ENCODE measurements at regions not wholly inside any gene's neighbourhood (a gene's known extent, or its start where the extent isn't known, plus 50 kb on each side); places are given as distances from the start of the nearest gene placed in this dataset.

DNA sequence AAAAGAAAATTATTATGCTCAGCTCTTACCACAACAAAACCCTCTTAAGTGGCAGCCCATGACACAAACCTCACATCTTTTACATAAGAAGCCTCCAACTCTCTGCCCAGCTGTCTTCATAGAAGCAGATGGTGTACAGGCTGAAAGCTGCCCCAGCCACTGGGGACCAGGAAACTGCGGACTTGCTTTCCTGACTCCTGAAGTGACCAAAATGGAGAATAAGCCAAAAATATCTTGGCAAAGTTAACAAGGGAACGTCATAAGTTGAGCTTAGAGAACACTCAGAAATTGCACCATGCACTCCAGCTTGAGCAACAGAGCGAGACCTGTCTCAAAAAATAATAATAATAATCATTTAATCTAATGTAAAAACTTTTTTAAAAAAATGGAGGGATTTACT lies 160.3 kb upstream of the CDYL start:
- no peak for DNase-seq (ENCODE audit: low read depth)

DNA sequence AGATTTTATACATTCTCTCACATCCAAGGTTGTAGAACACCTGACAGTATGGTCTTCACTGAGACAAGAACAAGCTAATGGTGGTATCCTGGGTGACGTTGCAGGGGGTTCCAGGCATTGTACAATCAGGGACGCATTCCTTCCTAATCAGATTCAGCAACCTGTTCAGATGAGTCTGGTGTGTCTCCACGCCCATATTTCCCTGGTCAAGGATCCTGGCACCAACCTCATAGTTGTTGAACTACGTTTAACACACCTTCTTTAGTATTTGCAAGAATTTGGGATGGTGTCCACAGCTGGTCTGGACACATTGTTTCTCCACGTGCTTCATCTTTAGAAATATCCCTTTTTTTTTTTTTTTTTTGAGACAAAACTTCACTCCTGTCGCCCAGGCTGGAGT lies 161.0 kb upstream of the CDYL start:
- DNase-seq (ENCODE audit: low read depth) = no peak

DNA sequence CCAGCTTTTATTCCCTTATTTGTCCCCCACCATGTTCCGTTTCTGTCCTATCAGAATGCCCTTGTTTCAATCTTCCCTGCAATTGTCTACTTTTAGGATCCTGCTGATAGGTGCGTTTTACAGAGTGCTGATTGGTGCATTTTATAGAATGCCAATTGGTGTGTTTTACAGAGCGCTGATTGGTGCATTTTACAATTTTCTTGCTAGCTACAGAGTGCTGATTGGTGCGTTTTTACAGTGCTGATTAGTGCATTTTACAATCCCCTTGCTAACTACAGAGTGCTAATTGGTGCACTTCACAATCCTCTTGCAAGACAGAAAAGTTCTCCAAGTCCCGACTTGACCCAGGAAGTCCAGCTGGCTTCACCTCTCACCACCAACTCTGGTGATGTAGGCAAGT lies 161.6 kb upstream of the CDYL start:
- DNase-seq (ENCODE audit: low read depth) = no peak

DNA sequence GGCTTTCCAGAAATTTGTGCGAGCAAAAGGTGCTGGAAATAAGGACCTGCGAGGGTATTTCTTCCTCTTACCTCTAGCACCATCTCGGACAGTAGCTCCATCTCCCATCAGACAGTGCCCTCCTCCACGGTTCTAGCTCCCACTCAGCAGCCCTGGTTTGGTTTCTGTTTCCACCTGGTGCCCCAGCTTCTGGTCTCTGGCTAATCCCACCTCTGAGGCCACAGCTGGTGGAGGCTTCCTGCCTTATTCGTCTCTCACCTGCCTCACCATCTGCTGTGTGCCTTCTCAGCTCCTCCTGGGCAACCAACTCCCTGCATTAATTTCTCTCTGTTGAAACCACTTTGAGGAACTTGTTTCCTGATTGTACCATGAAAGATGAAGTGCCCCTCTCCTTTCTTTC lies 162.4 kb upstream of the CDYL start:
- no peak for DNase-seq (ENCODE audit: low read depth)

DNA sequence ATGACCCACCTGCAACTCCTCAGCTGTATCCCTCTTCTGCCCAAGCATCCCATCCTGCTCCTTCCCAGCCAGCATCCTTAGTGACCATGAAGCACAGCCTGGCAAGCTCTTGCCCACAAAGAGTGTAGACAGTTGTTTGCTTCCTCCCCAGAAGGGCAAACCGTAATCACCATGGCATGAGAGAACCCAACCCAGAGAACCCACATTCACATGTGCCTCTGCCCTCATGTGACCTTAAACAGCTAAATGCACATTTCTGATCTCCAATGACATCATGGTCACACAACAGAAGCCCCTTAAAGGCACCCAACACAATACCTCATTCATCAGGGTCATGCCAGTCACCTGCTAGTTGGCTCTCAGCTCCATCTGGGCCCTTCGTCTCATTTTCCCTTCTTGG lies 162.8 kb upstream of the CDYL start:
- no peak for DNase-seq (ENCODE audit: low read depth)

DNA sequence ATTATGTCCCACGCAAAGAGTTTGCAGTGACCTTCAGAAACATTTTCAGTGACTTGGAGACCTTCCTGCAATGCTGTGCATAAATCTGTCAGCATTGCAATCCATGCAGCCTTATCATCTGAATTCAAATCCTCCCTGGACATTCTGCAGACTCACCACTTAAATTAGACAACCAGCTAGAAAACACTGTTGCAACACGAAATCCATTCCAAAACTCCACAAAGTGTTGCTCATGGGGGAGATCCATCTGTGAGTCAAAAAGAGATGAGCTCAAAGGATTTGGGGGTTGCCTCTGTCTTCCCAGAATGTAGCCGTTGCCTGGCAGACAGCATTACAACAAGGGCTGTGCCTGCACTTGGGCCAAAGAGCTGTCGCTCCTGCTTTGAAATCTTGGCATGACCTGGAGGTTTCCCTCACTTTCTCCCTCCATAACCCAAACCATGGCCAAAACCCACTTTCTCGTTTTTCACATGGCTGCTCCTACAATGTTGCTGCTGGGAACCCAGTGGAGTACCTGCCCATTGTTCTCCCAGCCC lies 163.5 kb upstream of the CDYL start:
- DNase-seq (ENCODE audit: low read depth) = no peak

DNA sequence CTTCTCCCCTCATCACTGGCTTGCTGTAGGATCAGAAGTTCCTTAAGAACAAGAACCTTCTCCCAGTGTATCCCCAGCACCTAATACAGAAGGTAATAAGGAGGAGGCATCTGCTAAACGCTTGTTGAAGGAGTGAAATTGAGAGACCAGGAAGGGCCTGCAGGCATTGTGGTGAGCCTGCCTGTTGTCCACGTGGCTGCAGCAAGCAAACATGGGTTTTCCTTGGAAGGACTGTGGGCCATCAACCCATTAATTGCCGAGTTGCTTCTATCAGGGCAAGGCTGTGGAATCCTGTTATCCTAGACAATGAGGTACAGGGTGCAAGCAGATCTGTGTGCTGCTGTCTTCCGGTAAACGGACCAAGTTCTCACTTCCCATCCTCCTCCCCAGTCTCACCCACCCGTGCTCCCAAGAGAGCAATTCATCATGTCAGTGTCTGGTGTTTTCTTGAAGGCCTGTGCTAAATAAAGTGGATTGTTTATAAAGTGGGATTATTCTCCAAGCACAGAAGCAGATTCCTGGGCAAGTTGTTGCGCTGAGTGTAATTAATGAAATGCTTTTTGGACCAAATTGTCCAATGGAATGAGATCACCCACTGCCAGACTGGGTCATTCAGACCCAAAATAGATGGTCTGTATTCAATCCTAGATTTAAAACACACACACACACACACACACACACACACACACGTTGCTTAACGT lies 164.6 kb upstream of the CDYL start:
- no peak for DNase-seq (ENCODE audit: low read depth)

DNA sequence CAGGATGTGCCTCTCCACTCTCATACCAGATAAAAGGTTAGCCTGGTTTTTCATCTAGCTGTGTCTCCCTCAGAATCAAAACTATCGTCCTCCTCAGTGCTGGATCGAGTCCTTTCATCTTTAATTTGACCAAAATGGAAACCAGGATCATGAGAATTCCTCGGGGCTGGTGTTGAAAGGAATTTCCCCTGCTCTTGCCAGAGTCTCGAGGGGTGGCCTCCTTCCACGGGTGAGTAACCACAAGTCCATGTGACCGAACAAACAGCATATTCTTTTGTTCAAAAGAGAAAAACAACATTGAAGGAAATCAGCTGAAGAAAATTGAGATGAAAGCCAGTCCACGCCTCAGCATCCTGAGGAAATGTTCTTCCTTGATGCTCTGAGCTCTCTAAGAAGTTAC lies 165.9 kb upstream of the CDYL start:
- DNase-seq (ENCODE audit: low read depth) = no peak

DNA sequence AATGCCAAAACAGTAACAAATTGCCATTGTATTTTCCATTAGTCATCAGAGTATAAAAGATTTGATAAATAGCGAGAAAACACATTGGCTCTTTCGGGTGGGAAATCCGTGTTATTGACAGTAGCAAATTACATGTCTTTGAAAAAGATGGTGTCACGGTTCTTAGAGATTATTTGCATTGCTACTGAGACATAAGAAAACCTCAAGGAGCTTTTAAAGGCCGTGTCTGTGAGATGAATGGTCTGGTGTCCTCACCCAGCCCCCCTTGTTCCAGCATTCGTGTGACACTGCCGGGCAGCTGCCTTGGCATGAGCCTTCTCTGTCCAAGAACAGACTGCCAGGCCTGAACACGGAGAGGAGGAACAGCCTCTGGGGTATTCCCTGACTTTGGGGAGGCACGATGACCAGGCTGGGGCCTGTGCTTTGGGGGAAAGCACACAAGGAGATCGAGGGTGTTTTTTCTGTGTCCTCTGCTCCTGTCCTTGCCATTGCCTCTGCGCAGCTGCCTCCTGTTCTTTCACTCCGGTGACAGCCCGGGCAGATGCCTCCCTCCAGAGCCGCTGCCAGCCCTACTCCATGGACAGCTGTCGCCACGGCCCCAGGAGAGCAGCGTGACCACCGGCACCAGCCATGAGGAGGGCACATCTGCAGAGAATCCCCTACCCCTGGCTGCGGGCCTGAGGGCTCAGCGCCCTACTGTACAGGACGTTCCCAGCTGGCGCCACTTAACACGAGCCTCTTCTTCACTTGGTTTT lies 167.7 kb upstream of the CDYL start:
- no peak for DNase-seq (ENCODE audit: low read depth)

DNA sequence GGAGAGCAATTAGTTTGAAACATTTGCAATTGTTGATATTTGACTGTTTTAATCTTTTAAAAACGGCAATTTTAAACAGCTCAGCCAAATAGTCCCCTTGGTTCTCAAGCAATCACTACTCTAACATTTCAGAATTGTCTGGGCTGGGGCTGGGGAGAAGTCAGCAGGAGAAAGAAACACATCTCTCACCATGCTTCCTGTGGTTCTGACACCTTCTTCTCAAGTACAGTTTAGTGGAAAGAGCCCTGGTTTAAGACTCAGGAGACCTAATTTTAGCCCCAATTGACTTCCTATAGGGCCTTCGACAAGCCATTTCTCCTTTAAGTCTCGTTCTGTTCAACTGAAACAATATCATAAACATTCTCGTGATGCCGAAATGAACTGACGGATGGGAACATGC lies 168.4 kb upstream of the CDYL start:
- DNase-seq (ENCODE audit: low read depth) = no peak

DNA sequence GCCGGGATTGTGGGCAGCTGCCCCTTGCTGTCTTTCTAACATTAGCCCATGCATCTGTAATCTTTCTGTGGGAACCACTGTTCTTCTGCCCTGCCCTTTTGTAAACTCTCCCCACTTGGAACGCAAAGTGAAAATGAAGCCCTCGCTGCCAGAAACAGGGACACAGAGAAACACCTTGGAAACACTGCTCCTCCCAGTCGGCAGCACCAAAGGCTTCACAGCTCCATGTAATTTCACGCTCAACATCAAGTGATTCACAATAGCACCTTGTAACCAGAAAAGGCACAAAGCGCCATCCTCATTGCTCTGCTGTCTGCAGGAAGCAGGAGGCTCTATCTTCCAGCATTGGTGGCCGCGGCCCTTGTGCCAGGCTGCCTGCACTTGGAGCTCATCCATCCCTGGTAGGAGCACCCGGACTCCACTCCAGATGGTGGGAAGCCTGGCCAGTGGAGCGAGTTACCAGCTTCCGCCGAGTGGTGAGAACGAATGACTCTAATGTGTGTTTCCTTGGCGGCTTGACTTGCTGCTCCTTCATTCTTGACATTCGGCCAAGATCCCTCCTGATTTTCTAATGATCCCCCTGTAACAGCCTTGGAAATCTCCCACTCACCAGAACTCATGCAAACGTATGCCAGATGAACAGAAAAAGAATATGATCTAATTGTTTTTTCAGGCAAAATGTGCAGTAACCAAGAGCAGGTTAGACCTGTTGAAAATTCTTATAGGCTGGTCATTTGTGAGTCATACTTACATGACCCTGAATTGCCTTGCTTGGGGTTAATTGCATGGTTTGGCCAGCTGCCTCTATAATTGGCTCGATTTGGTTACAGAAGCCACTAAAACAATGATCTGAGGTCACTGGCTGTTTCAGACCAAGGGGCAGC lies 169.1 kb upstream of the CDYL start:
- DNase-seq (ENCODE audit: low read depth) = no peak

DNA sequence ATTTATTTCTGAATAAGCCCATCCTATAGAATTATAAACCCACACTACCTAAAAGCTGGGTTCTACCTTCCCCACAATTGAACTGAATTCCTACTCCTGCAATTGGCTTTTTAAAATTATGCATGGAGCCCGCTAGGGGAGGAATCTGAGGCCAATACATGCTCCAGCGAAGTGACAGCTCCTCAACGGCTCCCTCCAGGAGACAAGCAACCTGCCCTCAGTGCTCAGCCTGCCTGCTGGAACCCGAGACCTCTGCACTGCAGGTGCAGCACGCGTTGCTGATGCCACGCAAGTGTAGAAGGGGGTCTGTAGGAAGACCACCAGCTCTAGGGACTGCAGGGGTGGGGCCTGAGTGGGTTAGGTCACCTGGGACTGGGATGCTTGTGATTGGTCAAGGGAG lies 170.2 kb upstream of the CDYL start:
- no peak for DNase-seq (ENCODE audit: low read depth)

DNA sequence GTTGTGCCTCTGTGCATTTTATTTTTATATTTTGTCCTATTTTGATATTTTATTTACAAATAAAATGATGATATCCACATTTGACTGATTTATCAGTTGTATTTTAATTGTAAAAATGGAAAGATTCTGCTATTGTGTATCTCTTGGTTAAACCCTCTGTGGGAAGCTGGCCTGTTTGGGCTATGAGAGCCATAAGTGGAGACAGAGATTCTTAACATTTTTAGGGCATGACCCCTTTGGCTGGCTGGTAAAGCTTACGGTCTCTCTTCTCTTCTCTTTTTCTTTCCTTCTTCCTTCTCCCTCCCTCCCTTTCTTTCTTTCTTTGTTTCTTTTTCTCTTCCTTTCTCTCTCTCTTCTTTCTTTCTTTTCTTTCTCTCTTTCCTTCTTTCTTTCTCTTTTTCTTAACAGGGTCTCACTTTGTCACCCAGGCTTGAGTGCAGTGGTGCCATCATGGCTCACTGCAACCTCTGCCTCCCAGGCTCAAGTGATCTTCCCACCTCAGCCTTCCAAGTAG lies 172.3 kb upstream of the CDYL start:
- DNase-seq (ENCODE audit: low read depth) = no peak

DNA sequence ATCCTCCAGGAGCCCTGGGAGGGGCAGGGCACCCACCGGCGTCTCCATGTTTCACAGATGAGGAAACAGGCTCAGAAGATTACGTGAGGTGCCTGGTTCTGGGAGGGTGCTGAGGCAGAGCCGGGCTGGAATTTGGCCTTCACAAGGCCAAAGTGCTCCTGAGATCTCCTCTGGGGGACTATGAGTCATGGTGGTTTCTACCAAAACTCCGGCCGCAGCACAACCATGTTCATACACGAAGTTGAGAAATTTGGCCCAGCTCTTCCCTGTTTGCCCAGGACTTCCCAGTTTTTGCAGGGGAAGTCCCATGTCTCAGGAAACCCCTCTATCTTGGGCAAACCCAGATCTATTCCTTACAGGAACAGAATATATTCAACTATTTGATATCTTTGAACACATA lies 172.9 kb upstream of the CDYL start:
- no peak for DNase-seq (ENCODE audit: low read depth)

DNA sequence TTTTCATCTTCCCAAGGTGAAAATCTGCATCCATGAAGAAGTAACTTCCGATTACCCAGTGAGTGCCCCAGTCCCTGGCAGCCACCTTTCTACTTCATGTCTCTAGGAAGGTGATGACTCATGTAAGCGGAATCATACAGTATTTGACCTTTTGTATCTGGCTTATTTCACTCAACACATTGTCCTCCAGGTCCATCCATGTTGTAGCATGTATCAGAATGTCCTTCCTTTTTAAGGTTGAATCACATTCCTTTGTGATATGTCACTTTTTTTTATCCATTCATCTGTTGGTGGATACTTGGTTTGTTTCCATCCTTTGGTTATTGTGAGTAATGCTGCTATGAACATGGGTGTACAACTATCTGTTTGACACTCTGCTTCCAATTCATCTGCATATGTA lies 176.3 kb upstream of the CDYL start:
- no peak for DNase-seq (ENCODE audit: low read depth)

DNA sequence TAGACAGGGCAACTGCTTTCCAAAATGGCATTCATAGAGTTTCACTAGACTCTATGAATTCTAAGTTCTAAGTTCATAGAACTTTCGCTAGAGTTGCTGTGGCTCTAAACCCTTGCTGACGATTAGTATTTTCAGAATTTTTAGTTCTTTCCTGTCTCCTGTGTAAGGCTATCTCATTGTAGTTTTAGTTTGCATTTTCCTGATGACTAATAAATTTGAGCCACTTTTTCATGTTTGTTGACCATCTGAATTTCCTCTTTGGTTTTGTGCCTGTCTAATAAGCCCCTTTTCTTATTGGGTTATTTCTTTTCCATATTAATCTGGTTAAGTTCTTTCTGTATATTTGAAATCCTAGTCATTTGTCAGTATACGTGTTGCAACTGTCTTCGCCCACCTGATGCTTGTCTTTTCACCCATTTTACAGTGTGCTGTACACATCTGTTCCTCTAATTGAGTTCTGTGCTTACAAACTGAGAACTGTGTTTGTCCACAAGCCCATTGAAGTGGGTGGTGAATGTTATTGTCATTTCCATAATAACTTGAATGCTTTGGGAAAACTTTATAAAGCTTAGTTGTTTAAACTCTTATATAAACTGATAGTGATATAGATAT lies 177.7 kb upstream of the CDYL start:
- DNase-seq (ENCODE audit: low read depth) = no peak

DNA sequence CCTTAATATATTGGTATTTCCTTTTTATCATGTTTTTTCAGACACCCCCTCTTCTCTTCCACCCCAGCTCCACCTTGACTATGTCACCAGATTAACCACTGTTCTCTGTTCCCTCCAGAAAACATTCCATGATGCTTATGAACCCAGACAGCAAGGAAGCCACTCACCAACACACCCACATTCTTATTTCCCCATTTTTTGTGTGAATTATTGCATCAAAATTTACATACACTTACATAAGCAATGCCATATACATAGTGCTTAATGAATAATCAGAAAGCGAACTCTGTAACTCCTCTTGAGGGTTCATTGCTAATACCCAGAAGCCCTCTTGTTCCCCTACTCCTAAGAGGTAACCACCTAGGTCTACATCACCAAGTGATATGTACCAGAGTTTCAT lies 182.3 kb upstream of the CDYL start:
- DNase-seq (ENCODE audit: low read depth) = no peak

DNA sequence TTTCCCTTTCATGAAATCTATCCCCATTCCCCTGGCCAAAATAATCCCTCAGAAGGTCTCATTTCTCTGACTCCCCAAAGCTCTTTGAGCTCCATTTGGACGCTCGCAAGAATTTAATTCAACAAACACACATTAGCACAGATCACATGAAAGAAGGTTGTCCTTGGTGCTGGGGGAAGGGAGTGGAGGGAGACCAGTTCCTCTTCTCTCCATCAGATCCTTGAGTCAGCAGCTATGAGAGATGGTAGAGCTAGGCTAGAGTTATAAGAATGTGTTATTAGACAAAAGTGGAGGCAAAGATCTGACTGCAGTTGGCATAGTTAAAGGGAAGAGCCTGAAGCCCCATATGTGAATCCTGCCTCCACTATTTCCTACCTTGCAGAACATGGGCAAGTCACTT lies 184.2 kb upstream of the CDYL start:
- DNase-seq (ENCODE audit: low read depth) = no peak

DNA sequence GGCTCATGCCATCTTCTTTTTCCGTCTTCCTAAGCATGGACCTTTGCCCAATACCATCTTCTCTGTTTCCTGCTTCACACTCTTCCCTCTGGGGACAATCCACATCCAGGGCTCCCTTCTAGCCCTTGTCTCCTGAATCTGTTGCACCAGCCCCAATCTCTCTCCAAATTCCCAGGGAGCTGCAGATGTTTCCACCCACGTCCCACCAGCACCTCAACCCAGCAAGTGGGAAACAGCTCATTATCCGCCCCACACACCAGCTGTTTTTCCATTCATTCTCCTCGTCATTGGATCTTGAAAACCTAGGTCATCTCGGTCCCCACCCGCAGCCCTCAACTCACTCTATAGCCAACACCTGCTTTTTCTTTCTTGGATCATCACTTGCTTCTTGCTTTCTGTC lies 185.0 kb upstream of the CDYL start:
- DNase-seq (ENCODE audit: low read depth) = no peak

DNA sequence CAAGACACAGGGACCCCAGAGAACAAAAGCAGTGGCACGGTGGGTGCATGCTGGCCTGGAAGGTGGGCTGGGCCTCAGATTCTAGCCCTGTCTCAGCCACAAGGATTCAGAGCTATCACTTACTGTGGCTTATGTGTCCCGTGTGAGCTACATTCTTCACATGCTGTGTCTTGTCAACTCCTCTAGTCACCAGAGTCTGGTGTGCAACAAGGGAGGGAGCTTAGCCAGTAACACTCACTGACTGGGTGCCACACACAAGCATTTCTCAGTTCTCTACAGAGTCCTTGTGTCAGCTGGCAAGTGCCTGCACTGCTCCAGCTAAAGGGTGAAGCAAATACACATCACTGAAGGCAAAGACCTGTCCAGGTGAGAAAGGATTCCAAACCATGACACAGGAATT lies 186.9 kb upstream of the CDYL start:
- DNase-seq (ENCODE audit: low read depth) = no peak

DNA sequence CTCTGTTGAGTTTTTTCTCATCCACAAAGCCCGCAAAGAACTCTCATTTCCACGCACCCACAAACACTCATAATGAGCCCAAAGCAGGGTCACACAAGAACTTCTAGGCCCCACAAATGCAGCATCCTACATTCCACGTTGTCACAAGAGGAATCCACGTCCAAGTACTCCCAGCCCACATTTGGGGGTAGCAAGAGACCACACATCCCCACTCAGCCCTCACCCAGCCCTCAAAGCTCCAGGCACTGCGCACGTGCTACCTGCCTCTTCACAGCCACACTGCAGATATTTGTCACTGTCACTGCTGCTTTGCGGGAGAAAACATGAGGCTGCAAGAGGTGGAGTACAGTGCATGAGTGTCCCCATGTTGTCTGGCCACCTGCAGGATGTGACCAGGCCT lies 187.6 kb upstream of the CDYL start:
- DNase-seq (ENCODE audit: low read depth) = no peak

DNA sequence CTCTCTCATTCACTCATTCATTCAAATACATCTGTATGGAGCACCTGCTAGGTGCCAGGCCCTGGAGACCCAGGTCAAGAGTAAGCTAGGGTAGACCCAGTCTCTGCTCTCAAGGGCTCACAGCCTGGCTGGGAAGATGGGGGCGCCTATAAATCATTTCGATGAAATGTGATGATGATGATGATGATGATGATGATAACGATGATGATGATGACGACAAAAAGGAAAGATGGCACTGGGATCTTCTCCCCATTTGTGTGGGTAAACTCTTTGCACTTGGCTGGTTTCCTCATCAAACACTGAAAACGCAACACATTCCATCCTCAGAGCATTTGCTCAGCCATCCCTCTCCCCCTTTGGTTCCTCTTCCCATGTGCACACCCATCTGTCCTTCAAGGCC lies 188.0 kb upstream of the CDYL start:
- no peak for DNase-seq (ENCODE audit: low read depth)

Measured in stimulated activated CD4-positive, alpha-beta T cell treated with anti-CD3 and anti-CD28 coated beads, Interleukin-2, amount 100 ng/mL, for 4 hours (primary cell).